ENCODE measurements at regions not wholly inside any gene's neighbourhood (a gene's known extent, or its start where the extent isn't known, plus 50 kb on each side); places are given as distances from the start of the nearest gene placed in this dataset.

DNA sequence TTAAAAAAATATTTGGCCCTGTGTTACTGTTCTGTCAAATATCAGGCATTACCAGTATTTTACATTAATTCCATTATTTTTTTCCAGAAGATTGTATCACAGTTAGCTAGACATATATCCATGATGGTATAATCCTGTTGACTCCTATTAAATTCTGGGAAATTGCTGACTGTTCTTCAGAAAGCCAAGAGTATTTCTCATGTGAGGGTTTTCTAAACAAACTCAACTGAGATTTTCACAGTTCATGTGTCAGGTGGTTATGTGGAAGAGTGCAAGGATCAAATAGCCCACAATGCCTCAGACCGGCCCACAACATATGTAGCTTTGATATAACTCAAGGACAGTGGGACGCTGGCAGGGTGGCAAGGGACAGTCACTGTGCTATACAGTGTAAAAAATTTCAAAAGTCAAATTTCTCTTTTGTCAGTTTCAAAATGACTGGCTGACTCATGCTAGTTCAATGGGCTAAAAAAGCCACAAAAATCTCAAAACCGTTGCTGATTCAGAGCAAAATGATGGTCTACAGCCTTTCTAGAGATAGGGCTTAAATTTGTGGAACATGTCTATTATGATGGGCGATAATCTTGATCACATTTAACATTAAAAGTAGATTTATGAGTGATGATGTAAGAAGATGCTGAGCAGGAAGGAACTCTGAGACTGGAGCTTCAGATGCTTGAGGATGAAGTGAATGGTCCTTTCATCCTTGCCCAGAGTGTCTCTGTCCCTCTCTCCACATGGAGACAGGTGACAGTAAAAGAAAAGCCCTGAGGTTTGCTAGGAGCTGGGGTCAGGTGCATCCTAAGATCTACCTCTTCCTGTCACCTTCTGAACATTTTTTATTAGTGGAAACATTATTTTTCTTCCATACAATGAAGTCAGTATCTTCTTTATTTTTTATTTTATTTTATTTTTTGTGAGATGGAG lies 175.8 kb upstream of the PIEZO2 start:
- ATAC-seq: no peak
- no peaks in the 10 kb centered on the region for H3K9me3 ChIP-seq
- no peak for DNase-seq
- H3K4me1 ChIP-seq: peaks cover 16 to 29% of the 10 kb centered on the region in 2 donors
- no peak for TF ChIP-seq POLR2A (IDR thresholded peaks at IDR 0.05)
- TF ChIP-seq, protein P1, sequence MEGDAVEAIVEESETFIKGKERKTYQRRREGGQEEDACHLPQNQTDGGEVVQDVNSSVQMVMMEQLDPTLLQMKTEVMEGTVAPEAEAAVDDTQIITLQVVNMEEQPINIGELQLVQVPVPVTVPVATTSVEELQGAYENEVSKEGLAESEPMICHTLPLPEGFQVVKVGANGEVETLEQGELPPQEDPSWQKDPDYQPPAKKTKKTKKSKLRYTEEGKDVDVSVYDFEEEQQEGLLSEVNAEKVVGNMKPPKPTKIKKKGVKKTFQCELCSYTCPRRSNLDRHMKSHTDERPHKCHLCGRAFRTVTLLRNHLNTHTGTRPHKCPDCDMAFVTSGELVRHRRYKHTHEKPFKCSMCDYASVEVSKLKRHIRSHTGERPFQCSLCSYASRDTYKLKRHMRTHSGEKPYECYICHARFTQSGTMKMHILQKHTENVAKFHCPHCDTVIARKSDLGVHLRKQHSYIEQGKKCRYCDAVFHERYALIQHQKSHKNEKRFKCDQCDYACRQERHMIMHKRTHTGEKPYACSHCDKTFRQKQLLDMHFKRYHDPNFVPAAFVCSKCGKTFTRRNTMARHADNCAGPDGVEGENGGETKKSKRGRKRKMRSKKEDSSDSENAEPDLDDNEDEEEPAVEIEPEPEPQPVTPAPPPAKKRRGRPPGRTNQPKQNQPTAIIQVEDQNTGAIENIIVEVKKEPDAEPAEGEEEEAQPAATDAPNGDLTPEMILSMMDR (IDR thresholded peaks at IDR 0.05 in 4 of 5, conservative IDR thresholded peaks at IDR 0.05 in 1 of 5): no peak
- H3K27me3 ChIP-seq: no peaks in the 10 kb centered on the region
- H3K4me3 ChIP-seq: no peak overlapping the region
- in situ Hi-C loops (cut with MboI; ENCODE audit: low sequenced_read_pairs in 4 of 4): loop anchor here in 2 of 4 donors (10.0 to 25.0 kb wide), 2 partner anchors 180 to 187 kb away; no protein-coding TSS in a partner anchor
- H3K27ac ChIP-seq: peak overlapping the region; percentile 43 to 72 (median 62)
- intact Hi-C loops (cut with DNase I; ENCODE audit: low total_unique reads): no loop called here
- no peaks in the 10 kb centered on the region for H3K36me3 ChIP-seq

DNA sequence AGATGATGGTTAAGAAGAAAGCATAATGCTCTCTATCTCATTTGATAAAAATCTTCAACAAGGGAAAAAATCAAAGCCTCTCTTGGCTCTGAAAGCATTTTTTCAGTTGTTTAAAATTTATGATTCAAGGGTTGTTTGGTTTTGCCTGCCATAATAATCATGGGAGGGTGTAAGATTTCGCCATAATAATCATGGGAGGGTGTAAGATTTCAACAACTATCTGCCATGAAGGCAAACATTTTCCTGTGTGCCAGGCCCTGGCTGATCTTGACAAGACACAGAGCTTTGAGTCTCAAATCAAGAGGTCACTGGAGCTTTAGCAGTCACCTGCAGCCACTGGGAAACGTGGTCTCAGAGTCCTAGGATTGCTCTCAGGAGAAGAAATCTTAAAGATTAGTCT lies 175.1 kb upstream of the PIEZO2 start:
- peak; percentile 57 to 62 for ATAC-seq
- H3K9me3 ChIP-seq: no peaks in the 10 kb centered on the region
- H3K4me3 ChIP-seq: no peak overlapping the region
- peaks cover 16 to 29% of the 10 kb centered on the region in 2 donors for H3K4me1 ChIP-seq
- peak overlapping the region; percentile 34 to 72 (median 62) for H3K27ac ChIP-seq
- no peaks in the 10 kb centered on the region for H3K36me3 ChIP-seq
- no peaks in the 10 kb centered on the region for H3K27me3 ChIP-seq
- no peak for TF ChIP-seq POLR2A (IDR thresholded peaks at IDR 0.05)
- TF ChIP-seq, protein P1 (IDR thresholded peaks at IDR 0.05 in 4 of 5, conservative IDR thresholded peaks at IDR 0.05 in 1 of 5): no peak
- intact Hi-C loops (cut with DNase I; ENCODE audit: low total_unique reads) (no loop called here), in situ Hi-C loops (cut with MboI; ENCODE audit: low sequenced_read_pairs in 4 of 4) (loop anchor here in 2 of 4 donors (10.0 to 25.0 kb wide), 2 partner anchors 180 to 188 kb away; no protein-coding TSS in a partner anchor)
- no peak for DNase-seq

DNA sequence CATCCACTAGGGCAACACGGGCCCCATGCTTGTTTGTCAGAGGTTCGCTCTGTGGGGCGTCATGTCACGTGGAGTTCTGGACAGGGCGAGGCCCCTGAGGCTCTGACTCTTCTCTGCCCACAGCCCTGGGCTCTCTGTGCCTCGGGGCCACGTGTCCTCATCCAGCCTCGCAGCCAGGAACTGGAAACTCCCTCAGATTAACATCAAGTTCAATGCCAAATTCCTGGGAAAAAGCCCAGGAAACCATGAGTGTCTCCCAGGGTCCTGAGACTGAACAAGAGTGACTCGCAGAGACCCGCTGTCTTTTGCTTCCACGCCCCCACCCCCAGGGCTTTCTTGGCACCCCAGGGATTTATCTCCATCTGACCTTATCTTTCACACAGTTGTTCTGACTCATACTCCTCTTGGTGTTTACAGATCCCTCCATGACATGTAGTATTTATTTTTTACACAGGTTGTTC lies 174.0 kb upstream of the PIEZO2 start:
- Histone ChIP-seq H3K9me3 (no peaks in the 10 kb centered on the region), H3K27ac (peak overlapping the region in 2 of 4 donors; percentile 1 to 6), H3K4me3 (no peak overlapping the region), H3K4me1 (peaks cover 16 to 29% of the 10 kb centered on the region in 2 donors), H3K27me3 (no peaks in the 10 kb centered on the region), H3K36me3 (no peaks in the 10 kb centered on the region)
- intact Hi-C loops (cut with DNase I; ENCODE audit: low total_unique reads): no loop called here
- in situ Hi-C loops (cut with MboI; ENCODE audit: low sequenced_read_pairs in 4 of 4): loop anchor here in 2 of 4 donors (10.0 to 25.0 kb wide), 2 partner anchors 181 to 189 kb away; no protein-coding TSS in a partner anchor
- ATAC-seq: peak in 1 of 2 donors; percentile 42
- TF ChIP-seq, protein P1 (IDR thresholded peaks at IDR 0.05 in 4 of 5, conservative IDR thresholded peaks at IDR 0.05 in 1 of 5): no peak
- no peak for TF ChIP-seq POLR2A (IDR thresholded peaks at IDR 0.05)
- DNase-seq: no peak

DNA sequence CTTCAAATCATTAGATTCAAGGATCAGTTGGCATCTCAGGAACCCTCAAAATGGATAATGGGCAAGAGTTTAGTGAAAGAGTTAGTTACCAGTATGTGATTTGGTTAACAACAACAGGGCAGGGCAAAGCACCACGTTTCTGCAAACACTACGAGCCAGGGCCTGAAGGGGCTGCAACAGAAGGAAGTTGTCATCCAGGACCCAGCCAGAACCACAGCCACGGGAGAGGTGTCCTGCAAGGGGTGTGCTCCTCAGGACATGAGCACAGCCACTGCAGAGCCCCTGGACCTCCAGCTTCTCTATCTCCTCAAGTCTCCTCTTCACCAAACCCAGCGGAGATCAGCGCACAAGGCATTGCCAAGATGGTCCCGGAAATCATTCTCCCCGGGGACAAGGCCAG lies 173.3 kb upstream of the PIEZO2 start:
- intact Hi-C loops (cut with DNase I; ENCODE audit: low total_unique reads): no loop called here
- no peak for DNase-seq
- H3K4me1 ChIP-seq: peaks cover 16 to 29% of the 10 kb centered on the region in 2 donors

More for the DNA sequence above, 173.3 kb upstream of the PIEZO2 start:
- Histone ChIP-seq H3K36me3 (no peaks in the 10 kb centered on the region), H3K27me3 (no peaks in the 10 kb centered on the region), H3K27ac (no peak overlapping the region), H3K4me3 (no peak overlapping the region), H3K9me3 (no peaks in the 10 kb centered on the region)
- no peak for TF ChIP-seq POLR2A (IDR thresholded peaks at IDR 0.05)
- TF ChIP-seq, protein P1 (IDR thresholded peaks at IDR 0.05 in 4 of 5, conservative IDR thresholded peaks at IDR 0.05 in 1 of 5): no peak
- in situ Hi-C loops (cut with MboI; ENCODE audit: low sequenced_read_pairs in 4 of 4): loop anchor here in 2 of 4 donors (10.0 to 25.0 kb wide), 2 partner anchors 182 to 190 kb away; no protein-coding TSS in a partner anchor
- no peak for ATAC-seq

All from gastrocnemius medialis (tissue), 4 donors.